NCI-H2227 treated with DMSO at 0.1 percent for 48 hours (cell line): ENCODE measurements at regions not wholly inside any gene's neighbourhood (a gene's known extent, or its start where the extent isn't known, plus 50 kb on each side); places are given as distances from the start of the nearest gene placed in this dataset.

ENCODE experiments used
- DNase-seq: peaks from one replicate; lab custom pipeline; 2025; lab: John Stamatoyannopoulos, UW

GRCh38 chr4:18278244-18278643, 256.7 kb upstream of the LCORL start:
- DNase-seq = no peak

DNA sequence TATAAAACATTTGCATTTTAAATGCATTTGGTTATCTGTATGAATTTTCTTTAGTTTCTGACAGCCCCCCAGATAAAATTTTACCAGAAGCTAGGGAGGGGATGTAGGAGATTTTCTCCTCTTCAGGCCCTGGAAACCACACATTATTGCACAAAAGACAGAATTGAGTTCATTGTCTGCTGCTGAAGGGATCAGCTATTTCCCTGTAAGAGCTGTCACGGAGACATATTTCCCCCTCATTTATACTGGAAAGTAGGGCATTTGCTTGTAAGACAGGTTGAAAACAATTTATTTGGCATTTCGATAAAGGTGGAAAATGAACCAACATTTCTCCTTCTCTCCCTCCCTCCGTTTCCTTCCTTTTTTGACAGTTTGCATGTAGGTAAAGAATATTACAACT, 241.3 kb upstream of the LCORL start:
- DNase-seq = no peak

GRCh38 chr4:18252052-18252451, 230.5 kb upstream of the LCORL start:
- DNase-seq = no peak

GRCh38 chr4:18250564-18250963, 229.0 kb upstream of the LCORL start:
- DNase-seq = no peak

GRCh38 chr4:18248611-18249010, 227.1 kb upstream of the LCORL start:
- DNase-seq = no peak

- DNase-seq = no peak
Measured at GRCh38 chr4:18247189-18247588, 225.6 kb upstream of the LCORL start.

GRCh38 chr4:18242919-18243693, 221.6 kb upstream of the LCORL start:
- DNase-seq = no peak

- no peak for DNase-seq
Measured at GRCh38 chr4:18241727-18242126, 220.2 kb upstream of the LCORL start.

DNA sequence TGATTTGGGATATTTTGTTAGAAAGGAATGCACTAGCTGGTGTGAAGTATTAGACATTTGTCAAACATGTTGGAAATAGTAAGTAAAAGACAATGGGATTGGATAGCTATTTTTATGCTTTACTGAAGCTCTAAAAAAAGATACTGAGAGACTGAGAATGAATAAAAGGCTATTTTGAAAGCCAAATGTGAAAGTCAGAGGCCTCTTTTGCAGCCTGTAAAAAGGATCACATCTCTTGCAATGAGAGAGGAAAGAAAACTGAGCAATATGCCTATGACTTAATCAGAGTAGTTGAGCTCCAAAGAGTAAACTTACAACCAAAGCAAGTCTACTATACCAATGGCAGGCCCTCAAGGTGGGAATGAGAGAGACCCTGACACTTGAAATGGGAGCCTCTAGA, 212.6 kb upstream of the LCORL start:
- DNase-seq = no peak

DNA sequence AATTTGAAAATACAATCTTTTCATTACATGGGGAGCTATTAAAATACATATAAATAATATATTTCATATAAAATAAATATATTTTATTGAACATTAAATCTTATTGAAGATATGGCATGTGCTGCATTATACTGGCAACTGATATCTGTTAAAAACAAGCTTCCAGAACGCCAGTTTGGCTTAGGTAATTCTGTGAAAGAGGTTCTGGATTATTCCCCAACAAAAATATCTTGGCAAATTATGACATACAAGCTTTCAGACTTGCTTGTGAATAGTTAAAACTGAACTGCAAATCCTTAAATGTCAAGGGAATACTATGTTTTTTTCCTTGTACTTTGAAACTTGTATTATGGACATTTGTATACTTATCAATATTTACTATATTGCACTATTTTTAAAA, 210.2 kb upstream of the LCORL start:
- DNase-seq = no peak

DNA sequence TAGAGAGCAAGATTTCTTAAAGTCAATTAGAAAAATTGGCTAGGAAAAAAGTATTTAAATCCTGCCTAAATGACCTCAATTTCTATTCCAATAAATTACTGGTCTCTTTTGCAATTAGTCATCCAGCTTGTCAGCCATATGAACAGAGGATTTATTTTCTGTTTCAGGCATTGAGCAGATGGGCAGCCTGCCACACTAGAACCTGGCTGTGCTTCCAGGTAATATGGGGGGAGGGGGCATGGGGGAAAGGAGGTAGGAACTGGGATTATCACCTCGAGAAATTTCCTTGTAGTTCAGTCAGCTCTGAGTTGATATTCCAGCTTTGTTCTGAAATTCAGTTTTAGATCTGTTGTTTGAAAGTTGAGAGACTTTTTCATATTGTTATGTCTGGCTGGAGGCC, 206.3 kb upstream of the LCORL start:
- DNase-seq = no peak

DNA sequence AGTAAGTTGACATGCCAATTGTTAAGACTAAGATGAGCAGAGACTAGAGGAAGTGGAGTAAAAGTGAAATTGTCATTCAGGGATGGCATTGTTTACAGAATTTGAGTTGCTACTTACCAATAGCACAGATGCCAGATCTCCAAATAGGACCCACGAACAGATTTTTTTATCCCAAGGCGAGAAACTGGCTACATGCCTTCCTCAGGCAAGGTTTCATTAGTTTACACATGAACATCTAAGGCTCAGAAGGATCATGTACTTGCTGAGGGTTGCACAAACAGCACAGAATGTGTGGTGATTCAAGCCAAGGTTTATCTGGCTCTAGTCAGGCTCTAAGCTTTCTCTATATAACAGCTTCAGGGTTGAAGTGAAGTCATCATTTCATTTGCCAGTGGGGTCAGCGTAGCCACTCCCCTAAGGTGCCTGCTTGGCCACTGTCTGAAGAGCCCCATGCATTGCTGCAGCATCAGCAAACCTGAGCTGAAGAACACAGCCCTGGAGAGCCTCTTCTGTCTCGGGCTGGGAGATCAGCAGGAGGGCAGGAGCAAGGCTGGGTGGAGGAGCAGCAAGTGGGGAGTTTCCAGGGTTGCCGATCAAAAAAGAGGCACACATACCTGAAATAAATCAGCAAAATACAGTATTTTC, 193.0 kb upstream of the LCORL start:
- DNase-seq = no peak

GRCh38 chr4:18213576-18214198, 192.1 kb upstream of the LCORL start:
- no peak for DNase-seq

DNA sequence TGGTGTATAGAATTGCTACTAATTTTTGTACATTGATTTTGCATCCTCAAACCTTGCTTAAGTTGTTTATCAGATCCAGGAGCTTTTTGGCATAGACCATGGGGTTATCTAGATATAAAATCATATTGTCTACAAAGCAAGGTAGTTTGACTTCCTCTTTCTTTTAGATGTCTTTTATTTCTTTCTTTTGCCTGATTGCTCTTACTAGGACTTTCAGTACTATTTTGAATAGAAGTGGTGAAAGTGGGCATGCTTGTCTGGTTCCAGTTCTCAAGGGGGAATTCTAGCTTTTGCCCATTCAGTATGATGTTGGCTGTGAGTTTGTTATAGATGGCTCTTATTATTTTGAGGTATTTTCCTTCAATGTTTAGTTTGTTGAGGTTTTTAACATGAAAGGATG, 187.9 kb upstream of the LCORL start:
- DNase-seq = no peak

GRCh38 chr4:18203966-18204365, 182.4 kb upstream of the LCORL start:
- no peak for DNase-seq

DNA sequence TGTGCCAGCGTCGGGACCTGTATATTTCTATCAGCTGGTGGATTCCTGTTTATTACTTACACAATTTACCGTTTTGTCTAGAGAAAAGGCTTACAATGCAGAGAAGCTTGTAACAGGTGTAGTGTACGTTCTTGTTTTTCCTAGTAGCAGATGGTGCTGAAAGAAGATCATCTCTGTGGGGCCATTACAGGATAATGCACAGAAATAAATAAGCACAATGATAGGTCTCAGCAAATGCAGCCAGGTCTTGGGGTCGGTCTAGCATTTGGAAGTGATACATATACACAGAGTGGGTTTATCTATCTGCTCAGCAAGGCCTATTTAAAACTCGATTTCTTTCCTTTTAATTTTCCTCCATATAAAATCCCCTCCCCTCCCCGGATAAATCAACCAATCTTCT, 180.9 kb upstream of the LCORL start:
- DNase-seq = peak; percentile 16

DNA sequence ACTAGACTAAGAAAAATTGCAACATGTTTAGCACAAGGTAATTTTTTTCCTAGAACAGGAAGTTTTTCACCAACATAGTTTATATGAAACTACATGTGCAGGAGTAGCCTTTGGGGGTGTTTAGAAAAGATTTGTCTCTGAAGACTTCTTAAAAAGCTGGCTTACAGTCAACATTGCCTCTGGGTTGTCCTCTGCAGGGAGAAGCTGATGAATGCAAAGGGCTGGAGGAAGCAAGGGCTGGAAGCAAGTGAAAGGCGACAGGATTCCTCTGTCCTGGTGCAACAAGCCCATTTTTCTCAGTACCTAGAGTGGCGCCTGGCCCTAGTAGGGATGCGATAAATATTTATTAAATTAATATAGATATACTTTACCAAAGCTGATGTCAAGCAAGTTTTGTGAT, 180.3 kb upstream of the LCORL start:
- no peak for DNase-seq

DNA sequence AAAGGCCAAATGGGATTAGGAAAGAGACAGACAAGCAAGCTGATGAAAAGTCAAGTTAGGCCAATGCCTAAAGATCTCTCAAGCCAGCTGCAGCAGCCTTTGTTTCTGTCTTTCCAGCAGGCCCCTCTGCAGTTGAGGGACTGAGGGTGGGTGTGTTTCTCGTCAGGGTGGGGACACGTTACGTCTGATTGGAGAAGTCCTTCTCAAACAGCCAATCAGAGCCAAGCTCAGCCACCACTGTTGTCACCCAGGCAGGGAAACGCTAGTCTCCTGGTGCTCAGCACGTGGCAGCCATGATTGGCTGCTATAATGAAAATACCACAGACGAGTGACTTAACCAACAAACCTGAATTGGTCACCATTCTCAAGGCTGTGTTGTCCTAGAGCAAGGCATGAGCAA, 177.1 kb upstream of the LCORL start:
- no peak for DNase-seq

GRCh38 chr4:18197467-18197866, 175.9 kb upstream of the LCORL start:
- DNase-seq = no peak

DNA sequence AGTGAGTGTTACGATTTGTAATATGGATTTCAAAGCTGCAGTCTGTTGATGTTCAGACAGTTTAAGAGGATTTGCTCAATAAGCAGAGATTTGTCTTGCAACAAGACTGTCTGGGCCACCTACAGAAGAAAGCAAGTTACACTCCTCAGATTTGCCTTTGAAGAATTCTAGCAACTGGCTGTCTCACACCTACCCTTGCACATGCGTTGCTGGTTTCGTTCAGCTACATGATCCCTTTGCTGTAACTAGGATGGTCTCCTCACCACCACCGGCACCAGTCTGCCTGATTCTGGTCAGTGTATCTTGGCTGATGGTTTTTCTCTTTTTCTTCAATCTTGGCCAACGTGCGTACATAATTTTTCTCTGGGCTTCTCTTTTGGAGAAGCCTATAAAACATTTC, 172.7 kb upstream of the LCORL start:
- DNase-seq = no peak

- no peak for DNase-seq
Measured at GRCh38 chr4:18192901-18193300, 171.3 kb upstream of the LCORL start.

DNA sequence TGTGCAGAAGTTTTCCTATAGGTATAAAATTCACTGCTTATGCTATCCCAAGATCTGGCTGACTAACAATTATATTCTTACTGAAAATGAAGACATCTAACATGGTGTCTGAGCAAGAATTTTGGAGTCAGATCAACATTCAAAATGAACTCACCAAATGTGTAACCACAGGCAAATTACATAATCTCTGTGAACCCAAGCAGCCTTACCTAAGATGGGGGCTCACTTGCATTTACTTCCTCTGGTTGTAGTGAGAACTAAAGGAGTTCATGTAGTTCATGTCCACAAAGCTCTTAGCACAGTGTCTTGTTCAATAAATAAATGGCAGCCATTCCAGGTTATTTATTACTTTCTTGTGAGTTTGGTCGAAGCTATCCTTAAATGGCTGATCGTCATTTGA, 163.9 kb upstream of the LCORL start:
- DNase-seq = no peak

DNA sequence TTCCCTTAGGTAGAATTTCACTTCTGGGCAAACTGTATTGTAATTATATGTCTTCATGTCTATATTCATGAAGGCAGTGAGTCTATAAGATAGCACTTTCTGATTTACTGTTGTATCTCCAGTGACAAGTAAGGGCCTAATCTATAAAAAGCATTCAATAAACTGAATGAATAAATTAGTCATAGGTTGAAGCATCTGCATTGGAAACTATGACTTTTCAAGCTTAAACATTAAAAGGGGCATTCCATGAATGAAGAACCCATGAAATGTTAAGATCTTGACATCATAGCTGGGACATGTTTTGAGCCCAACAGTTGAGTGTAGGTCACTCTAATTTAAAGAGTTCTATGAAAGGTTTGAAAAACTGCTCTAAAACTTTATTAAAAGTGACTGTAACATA, 159.3 kb upstream of the LCORL start:
- no peak for DNase-seq

- no peak for DNase-seq
Measured at GRCh38 chr4:18180122-18180521, 158.6 kb upstream of the LCORL start.
